ENCODE measurements at regions not wholly inside any gene's neighbourhood (a gene's known extent, or its start where the extent isn't known, plus 50 kb on each side); places are given as distances from the start of the nearest gene placed in this dataset.

GRCh38 chr20:21653628-21654027, 51.8 kb upstream of the PAX1 start:
- no peak for DNase-seq (ENCODE audit: low spot score)

DNA sequence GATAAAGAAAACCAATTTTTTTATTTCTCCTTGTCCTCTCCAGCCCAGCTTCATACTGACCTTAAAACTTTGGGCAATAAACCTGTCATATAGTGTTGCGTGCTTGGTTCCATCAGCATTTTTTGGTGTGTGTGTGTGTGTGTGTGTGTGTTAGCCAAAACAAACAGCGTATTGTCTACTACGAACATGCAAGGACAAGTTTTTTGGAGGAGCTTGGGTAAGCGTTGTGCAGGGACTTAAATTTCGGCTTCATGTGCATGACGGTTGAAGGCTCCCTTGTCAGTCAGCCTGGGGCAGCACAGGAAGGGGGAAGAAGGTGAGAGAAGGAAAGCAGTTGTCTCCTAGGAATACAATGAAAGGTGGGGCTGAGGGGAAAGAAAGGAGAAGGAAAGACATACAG, 62.0 kb upstream of the PAX1 start:
- no peak for DNase-seq (ENCODE audit: low spot score)

DNA sequence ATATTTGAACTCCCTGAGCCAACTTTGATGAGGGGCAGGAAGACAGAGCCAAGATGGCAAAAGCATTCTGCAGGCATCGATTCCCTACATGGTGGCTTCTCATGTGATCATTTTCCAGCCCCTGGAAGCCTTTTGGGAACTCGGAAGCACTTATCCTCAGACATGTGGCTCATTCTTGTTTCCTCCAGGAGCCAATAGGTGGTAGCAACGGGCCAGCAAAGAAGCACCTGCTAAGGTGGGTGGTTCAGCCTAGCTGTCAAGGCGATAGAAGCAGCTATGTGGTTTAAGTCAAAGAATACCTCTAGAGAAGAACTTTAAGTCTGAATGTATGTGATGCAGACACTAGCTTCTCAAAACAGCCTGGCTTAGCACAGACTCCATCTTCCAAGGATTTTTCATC, 64.9 kb upstream of the PAX1 start:
- peak; percentile 44 for DNase-seq (ENCODE audit: low spot score)

DNA sequence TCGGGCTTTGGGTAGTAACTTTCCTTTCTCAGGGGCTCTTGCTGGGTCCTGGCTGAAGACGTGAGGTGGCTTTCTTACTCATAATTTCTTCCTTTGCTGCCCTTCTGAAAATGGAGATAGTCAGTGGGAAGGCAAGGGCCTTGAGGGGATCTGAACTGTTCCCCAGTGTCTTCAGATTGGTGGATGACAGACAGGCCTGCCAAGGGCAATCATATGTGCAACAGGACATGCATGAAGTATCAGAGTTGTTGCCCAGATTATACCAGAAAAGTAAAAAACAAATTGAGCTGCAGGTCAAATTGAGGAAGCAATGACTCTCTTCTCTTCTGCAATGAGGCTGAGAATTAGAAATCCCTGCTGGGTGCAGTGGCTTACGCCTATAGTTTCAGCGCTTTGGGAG, 71.6 kb upstream of the PAX1 start:
- DNase-seq (ENCODE audit: low spot score), result no peak

- DNase-seq (ENCODE audit: low spot score), result no peak
Observed at GRCh38 chr20:21632735-21633053, 72.8 kb upstream of the PAX1 start.

DNA sequence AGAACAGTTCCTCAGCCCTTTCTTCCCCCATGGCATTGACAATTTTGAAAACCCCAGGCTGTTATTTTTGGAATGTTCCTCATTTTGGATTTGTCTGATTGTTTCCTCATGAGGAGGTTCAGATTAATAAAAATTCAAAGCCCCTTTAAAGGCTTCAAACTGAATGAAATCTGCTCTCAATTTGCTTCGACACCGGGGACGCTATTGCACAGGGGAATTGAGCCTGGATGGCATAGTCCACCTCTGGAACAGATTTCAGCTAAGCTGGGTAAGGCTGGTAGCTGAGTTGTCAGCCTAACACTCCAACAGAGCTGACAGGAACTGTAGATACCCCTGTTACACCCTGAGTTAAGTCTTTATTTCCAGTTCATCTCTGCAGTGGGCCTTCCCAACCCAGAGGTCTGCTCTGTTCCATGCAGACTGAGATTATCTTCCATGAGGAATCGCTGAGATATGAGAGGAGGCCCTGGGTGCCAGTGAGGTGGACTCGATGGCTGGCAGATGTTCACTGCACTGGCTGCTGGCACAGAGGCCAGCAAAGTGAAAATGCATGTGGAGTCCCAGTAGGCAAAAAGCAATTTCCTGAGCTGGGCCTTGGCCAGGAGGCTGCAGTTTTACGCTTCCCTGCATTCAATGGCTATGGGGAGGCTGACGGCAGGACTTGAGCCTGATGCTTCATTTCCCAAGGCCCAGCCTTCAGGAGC, 73.3 kb upstream of the PAX1 start:
- DNase-seq (ENCODE audit: low spot score), result no peak

DNA sequence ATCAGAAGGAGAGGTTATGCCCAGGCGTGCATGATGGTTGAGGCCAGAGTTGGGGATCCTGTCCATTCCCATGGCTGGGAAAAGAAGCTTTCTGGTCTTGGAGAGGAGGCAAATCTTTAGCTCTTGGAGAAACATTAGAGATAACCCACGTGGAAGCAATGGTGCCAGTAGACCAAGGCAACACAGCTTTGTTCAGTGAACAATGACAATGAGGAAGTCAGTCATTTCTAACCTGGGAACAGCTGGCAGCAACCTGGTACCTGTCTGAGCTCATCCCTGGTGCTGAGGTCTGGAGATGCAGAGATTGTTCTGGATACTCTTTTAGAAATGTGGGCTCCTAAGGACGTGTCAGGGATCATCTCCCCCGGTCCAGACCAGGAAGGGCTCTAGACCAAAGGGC, 76.7 kb upstream of the PAX1 start:
- DNase-seq (ENCODE audit: low spot score), result no peak

GRCh38 chr20:21623781-21624094, 81.7 kb upstream of the PAX1 start:
- DNase-seq (ENCODE audit: low spot score), result no peak

DNA sequence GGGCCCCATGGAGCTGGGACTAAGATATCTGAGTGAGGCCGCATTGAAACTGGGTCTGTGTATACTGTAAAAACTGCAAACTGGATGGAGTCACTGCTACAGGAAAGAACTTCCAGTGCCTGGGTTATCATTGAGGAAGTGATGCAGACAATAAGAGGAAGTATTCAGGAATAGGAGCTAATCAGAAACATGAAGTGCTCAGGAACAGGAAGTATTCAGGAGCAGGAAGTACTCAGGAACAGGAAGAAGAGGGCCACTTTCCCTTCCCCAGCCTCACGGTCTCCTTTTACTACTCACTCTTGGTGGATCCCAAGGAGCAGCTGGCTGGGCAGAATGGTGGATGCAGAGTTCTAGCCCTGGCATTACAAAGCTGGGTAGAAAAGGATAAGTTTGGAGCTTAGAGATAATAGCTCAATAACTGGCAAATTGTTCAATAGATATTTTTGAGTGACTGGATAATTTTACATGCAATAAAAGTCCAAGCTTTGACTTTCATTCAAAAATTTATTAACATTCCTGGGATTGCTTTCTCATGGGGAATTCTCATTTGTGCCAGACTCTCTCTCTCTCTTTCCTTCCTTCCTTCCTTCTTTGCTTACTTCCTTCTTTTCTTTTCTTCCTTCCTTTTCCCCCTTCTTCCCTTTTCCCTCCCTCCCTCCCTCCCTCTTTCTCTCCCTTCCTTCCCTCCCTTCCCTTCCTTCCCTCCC, 82.2 kb upstream of the PAX1 start:
- no peak for DNase-seq (ENCODE audit: low spot score)

DNA sequence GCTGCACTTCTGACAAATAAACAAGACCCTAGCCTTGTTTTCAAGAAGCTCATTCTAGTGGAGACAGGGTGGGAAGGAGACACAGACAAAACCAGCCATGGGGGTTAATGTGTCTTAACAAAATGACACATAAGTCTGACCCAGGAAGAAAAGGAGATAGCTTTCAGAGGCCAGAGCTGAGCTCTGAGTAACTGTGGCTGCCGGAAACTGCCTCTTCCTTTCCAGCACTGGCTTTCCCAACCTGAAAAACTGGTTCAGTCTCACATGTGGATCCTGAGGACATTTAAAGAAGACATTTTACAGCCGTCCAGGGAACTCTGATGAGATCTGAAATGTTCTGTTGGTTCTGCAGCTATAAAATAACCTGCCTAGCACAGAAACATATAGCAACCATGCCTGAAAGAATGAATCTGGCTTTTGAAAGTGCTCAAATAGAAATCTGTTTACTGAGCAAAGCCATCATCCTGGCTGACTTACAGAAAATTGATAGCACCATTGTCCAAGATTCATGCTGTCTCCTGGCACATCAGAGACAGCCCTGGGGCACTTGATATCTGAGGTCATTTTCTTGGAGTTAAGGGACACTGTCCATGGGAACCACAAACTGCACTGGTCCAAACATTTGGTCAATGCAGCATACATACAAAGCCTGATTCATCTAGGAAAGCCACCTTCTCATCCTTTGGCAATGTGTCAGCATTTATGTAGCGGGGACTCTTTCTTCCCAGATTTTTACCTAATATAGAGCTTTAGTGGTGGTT, 83.2 kb upstream of the PAX1 start:
- DNase-seq (ENCODE audit: low spot score), result no peak

- DNase-seq (ENCODE audit: low spot score), result no peak
Observed at GRCh38 chr20:21618759-21619416, 86.6 kb upstream of the PAX1 start.

GRCh38 chr20:21615617-21616080, 89.8 kb upstream of the PAX1 start:
- peak; percentile 70 for DNase-seq (ENCODE audit: low spot score)

DNA sequence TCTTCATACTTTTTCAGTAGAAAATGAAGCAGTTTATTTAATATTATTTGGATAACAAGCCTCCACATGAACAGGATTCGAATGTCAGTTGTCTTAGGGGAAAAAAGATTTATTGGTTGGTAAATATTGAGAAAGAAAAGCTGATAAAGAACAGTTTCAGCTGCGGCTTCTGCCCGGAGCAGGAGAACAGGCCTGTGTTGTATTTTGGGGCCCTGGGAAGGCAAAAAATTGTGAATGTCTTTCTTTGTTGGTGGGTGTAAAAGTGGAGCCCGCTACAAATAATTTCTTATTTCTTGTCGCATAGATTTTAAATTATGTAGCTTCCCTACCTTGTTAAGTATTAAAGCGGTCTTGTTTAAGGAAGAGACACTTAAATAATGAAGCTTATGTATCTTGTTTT, 90.5 kb upstream of the PAX1 start:
- no peak for DNase-seq (ENCODE audit: low spot score)

DNA sequence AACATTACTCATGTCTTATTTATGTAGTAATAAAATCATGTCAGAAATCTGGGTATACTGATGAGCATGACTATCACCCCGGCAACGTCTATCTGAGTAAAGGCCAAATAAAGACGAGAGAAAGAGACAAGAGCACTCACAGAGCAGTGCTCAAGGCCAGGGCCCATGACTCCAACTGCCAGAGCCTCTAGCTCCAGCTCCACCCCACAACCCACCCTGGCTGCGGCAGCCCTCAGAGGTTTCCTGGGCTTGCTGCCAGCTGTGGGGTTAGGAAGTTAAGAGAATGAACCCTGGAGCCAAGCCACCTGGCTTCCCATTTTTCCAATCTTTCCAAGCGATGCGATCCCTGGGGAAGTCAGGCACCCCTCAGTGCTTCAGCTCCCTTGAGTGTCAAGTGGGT, 92.0 kb upstream of the PAX1 start:
- no peak for DNase-seq (ENCODE audit: low spot score)

GRCh38 chr20:21609981-21610380, 95.5 kb upstream of the PAX1 start:
- no peak for DNase-seq (ENCODE audit: low spot score)

DNA sequence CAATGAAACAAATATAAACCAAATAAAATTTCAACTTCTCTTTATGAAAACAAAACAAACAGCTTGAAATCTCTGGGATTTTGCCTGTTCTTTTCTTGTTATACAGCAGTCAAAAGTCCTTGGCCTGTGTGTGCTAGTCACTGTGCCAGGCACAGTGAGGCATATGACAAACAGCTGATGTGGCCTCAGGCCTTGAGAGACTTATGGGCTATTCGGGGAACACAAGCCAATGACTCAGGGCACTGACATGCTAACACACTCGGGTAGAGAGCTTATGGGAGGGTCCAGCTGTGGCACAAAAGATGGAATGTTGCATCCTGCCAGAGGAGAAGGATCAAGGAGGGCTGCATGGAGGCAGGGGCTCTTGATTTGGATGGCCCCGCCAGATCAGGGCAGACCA, 95.4 kb upstream of the NKX2-2 start:
- DNase-seq (ENCODE audit: low spot score), result peak; percentile 28

DNA sequence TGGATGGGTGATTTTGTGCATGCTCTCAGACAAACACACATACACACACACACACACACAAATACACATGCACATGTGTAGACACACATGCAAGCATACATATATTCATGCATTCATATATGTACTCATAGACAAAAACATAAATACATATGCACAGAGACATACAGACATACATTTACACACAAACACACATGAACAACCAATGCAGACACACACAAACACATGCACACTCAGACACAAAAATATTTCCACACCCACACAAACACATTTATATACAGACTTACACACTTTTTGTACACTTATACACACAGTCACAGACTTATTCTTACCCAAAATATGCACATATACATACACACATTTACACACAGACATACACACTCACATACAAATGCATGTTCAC, 94.9 kb upstream of the NKX2-2 start:
- no peak for DNase-seq (ENCODE audit: low spot score)

GRCh38 chr20:21607971-21608725, 94.3 kb upstream of the NKX2-2 start:
- no peak for DNase-seq (ENCODE audit: low spot score)

- DNase-seq (ENCODE audit: low spot score), result no peak
Observed at GRCh38 chr20:21601799-21602198, 87.9 kb upstream of the NKX2-2 start.

GRCh38 chr20:21586682-21587081, 72.8 kb upstream of the NKX2-2 start:
- no peak for DNase-seq (ENCODE audit: low spot score)

GRCh38 chr20:21583486-21584168, 69.8 kb upstream of the NKX2-2 start:
- no peak for DNase-seq (ENCODE audit: low spot score)

DNA sequence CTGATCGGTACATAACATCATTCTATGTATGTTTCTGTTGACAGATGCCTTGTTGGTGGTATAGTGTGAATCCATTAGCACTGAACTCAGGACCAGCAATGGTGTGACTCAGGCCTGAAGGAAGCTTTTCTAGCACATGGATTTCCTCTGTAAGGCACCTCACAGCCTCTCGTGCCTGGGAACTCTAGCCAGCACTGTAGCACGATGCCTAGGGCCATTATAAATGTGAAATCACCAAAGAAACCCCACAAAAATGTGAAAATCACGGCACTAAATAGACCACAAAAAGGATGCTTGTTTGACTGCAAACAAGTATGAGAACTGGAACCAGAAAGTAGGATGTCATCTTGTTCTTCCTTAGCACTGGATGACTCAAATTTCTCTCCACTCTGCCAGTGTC, 63.7 kb upstream of the NKX2-2 start:
- no peak for DNase-seq (ENCODE audit: low spot score)
